ENCODE measurements at regions not wholly inside any gene's neighbourhood (a gene's known extent, or its start where the extent isn't known, plus 50 kb on each side); places are given as distances from the start of the nearest gene placed in this dataset.
A peak's percentile ranks its signal among the peaks of the same experiment; 100 is the strongest.

GRCh38 chr21:25396135-25396711 is 211.1 kb downstream of the MRPL39 start:
- DNase-seq (ENCODE audit: insufficient read length, low spot score) (peak; percentile 24), FAIRE-seq (peak; percentile 95)
- TF ChIP-seq POU2F2 (IDR thresholded peaks at IDR 0.05; ENCODE audit: low read depth, low read length), result peak; percentile 80
- TF ChIP-seq POLR2A (IDR thresholded peaks at IDR 0.05; ENCODE audit: low read depth, low read length), result 0 out of 2 replicates have a peak, but pooled peaks have one; percentile 46
- peak; percentile 51; the same call in 1 of the 2 replicates for TF ChIP-seq POLR2AphosphoS5 (IDR thresholded peaks at IDR 0.05; ENCODE audit: low read depth, low read length)
- 0 out of 2 replicates have a peak, but pooled peaks have one; percentile 11 for TF ChIP-seq SPI1 (IDR thresholded peaks at IDR 0.05; ENCODE audit: low read depth, low read length)
- TF ChIP-seq PAX5 (IDR thresholded peaks at IDR 0.05; ENCODE audit: insufficient read depth, low read length, severe bottlenecking), result no peak
- TF ChIP-seq TAF1 (IDR thresholded peaks at IDR 0.05; ENCODE audit: low read depth, low read length), result 0 out of 2 replicates have a peak, but pooled peaks have one; percentile 11

DNA sequence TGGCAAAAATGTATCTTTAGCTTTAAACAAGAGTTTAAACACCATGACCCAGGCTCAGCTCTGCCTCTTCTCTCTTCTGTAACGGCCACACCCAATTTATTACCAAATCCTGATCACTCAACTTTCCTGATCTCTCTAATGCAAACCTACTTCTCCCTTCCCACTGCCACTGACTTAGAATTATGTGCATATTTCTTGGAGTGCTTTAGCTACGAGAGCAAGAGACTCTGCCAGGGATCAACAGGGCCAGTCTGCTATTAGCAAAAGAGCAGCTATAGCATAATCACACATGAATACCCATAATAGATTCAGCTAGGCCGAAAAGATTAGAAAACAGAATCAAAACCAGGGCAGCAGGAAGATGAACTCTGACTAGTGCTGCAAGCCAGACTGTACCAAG is 215.5 kb downstream of the MRPL39 start:
- FAIRE-seq (no peak), DNase-seq (ENCODE audit: insufficient read length, low spot score) (no peak)
- TF ChIP-seq PAX5 (IDR thresholded peaks at IDR 0.05; ENCODE audit: insufficient read depth, low read length, severe bottlenecking), result no peak
- TF ChIP-seq POLR2AphosphoS5 (IDR thresholded peaks at IDR 0.05; ENCODE audit: low read depth, low read length), result no peak
- no peak for TF ChIP-seq SPI1 (IDR thresholded peaks at IDR 0.05; ENCODE audit: low read depth, low read length)
- no peak for TF ChIP-seq POLR2A (IDR thresholded peaks at IDR 0.05; ENCODE audit: low read depth, low read length)
- no peak for TF ChIP-seq POU2F2 (IDR thresholded peaks at IDR 0.05; ENCODE audit: low read depth, low read length)
- TF ChIP-seq TAF1 (IDR thresholded peaks at IDR 0.05; ENCODE audit: low read depth, low read length), result no peak

GRCh38 chr21:25390701-25391100 is 216.6 kb downstream of the MRPL39 start:
- no peak for DNase-seq (ENCODE audit: insufficient read length, low spot score)
- TF ChIP-seq POU2F2 (IDR thresholded peaks at IDR 0.05; ENCODE audit: low read depth, low read length) (no peak), POLR2AphosphoS5 (IDR thresholded peaks at IDR 0.05; ENCODE audit: low read depth, low read length) (no peak), PAX5 (IDR thresholded peaks at IDR 0.05; ENCODE audit: insufficient read depth, low read length, severe bottlenecking) (no peak), TAF1 (IDR thresholded peaks at IDR 0.05; ENCODE audit: low read depth, low read length) (no peak), SPI1 (IDR thresholded peaks at IDR 0.05; ENCODE audit: low read depth, low read length) (no peak), POLR2A (IDR thresholded peaks at IDR 0.05; ENCODE audit: low read depth, low read length) (no peak)
- no peak for FAIRE-seq

DNA sequence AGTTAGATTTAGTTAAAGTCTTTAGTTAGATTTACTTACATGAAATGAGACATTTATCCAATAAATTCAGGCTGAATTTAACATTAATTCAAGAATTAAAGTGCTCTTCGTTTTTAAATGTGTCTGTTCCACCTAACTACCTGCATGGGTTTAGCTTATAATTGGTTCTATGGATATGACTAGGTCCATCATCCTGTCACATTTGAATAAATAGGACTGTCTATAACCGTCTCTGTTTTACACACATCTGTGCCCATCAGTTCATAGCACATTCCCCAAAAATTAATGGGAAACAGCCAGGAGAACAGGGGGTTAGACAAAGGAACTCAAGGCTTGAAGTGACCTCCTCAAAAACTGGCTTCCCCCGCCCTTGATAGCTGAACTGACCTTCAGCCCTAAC is 219.6 kb downstream of the MRPL39 start:
- FAIRE-seq (no peak), DNase-seq (ENCODE audit: insufficient read length, low spot score) (no peak)
- TF ChIP-seq TAF1 (IDR thresholded peaks at IDR 0.05; ENCODE audit: low read depth, low read length), result no peak
- no peak for TF ChIP-seq POLR2AphosphoS5 (IDR thresholded peaks at IDR 0.05; ENCODE audit: low read depth, low read length)

GRCh38 chr21:25385911-25386474 is 221.3 kb downstream of the MRPL39 start:
- DNase-seq (ENCODE audit: insufficient read length, low spot score) (no peak), FAIRE-seq (no peak)
- TF ChIP-seq POLR2A (IDR thresholded peaks at IDR 0.05; ENCODE audit: low read depth, low read length), result no peak
- TF ChIP-seq SPI1 (IDR thresholded peaks at IDR 0.05; ENCODE audit: low read depth, low read length), result no peak

DNA sequence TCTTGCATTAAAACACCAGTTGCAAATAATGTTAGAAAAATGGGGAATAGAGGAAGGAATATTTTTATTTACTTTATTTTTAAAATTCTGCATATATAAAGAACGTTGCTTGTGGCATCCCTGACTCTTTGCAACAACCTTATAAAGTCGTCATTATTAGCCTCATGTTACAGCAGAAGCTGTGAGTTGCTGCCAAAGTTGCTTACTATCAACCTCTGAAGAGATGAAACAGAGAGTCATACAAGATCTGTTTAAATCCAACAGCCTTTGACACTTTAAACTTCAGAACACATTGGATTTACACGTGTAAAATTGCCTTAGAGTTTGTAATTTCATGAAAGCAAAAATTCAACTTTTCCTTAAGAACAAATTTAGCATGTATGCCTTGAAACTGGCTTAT is 221.9 kb downstream of the MRPL39 start:
- FAIRE-seq (peak; percentile 5), DNase-seq (ENCODE audit: insufficient read length, low spot score) (no peak)
- TF ChIP-seq TAF1 (IDR thresholded peaks at IDR 0.05; ENCODE audit: low read depth, low read length) (no peak), PAX5 (IDR thresholded peaks at IDR 0.05; ENCODE audit: insufficient read depth, low read length, severe bottlenecking) (no peak), POLR2AphosphoS5 (IDR thresholded peaks at IDR 0.05; ENCODE audit: low read depth, low read length) (no peak)

GRCh38 chr21:25384782-25385181 is 222.5 kb downstream of the MRPL39 start:
- TF ChIP-seq POU2F2 (IDR thresholded peaks at IDR 0.05; ENCODE audit: low read depth, low read length), result no peak
- TF ChIP-seq TAF1 (IDR thresholded peaks at IDR 0.05; ENCODE audit: low read depth, low read length), result no peak
- TF ChIP-seq SPI1 (IDR thresholded peaks at IDR 0.05; ENCODE audit: low read depth, low read length), result no peak
- no peak for TF ChIP-seq POLR2A (IDR thresholded peaks at IDR 0.05; ENCODE audit: low read depth, low read length)
- no peak for TF ChIP-seq PAX5 (IDR thresholded peaks at IDR 0.05; ENCODE audit: insufficient read depth, low read length, severe bottlenecking)
- TF ChIP-seq POLR2AphosphoS5 (IDR thresholded peaks at IDR 0.05; ENCODE audit: low read depth, low read length), result no peak
- FAIRE-seq, result no peak
- DNase-seq (ENCODE audit: insufficient read length, low spot score), result no peak

DNA sequence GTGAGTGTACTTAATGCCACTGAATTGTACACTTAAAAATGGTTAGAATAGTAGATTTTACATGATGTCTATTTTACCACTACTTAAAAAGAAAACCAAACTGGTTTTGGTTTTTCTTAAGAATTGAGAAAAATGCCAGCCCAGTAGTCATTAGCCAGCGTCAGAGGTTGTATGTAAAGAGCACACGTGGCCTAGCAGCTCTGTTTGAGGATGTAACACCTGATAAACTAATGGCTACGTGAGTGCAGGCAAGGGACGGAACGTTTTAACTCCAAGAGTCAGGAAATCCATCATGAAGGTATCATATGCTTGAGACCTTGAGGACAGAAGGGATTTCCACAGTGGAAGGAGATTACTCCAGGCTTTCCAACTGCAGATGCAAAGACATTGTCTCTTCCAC is 223.7 kb downstream of the MRPL39 start:
- no peak for DNase-seq (ENCODE audit: insufficient read length, low spot score)
- no peak for TF ChIP-seq PAX5 (IDR thresholded peaks at IDR 0.05; ENCODE audit: insufficient read depth, low read length, severe bottlenecking)
- no peak for TF ChIP-seq TAF1 (IDR thresholded peaks at IDR 0.05; ENCODE audit: low read depth, low read length)
- TF ChIP-seq POLR2A (IDR thresholded peaks at IDR 0.05; ENCODE audit: low read depth, low read length), result no peak
- no peak for TF ChIP-seq POU2F2 (IDR thresholded peaks at IDR 0.05; ENCODE audit: low read depth, low read length)
- no peak for TF ChIP-seq POLR2AphosphoS5 (IDR thresholded peaks at IDR 0.05; ENCODE audit: low read depth, low read length)
- no peak for FAIRE-seq

DNA sequence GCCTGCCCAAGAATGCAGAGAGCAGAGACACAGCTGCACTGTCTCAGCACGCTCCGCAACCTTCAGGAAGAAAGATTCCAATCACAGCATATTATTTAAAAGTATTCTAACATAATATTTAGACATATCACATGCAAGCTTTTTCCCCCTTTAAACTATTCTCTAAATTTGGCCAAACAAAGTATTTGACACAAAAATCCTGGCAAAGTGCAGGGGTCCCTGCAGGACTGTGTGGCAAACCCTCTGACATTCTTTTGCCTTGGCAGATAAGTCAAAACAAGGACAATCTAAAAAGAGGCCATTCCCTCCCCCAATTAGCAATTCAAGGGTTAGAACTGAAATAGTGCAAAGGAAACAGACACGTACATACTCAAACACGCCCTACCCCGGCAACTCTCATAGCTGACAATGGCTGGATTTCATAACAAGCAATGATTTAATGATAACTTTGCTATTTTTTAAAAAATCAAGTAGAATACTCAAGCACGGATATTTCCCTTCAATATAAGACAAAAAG is 225.3 kb downstream of the MRPL39 start:
- no peak for DNase-seq (ENCODE audit: insufficient read length, low spot score)
- TF ChIP-seq TAF1 (IDR thresholded peaks at IDR 0.05; ENCODE audit: low read depth, low read length), result no peak
- TF ChIP-seq POLR2AphosphoS5 (IDR thresholded peaks at IDR 0.05; ENCODE audit: low read depth, low read length), result no peak
- TF ChIP-seq POU2F2 (IDR thresholded peaks at IDR 0.05; ENCODE audit: low read depth, low read length), result no peak
- no peak for TF ChIP-seq PAX5 (IDR thresholded peaks at IDR 0.05; ENCODE audit: insufficient read depth, low read length, severe bottlenecking)
- no peak for TF ChIP-seq POLR2A (IDR thresholded peaks at IDR 0.05; ENCODE audit: low read depth, low read length)
- TF ChIP-seq SPI1 (IDR thresholded peaks at IDR 0.05; ENCODE audit: low read depth, low read length), result no peak
- FAIRE-seq, result no peak

DNA sequence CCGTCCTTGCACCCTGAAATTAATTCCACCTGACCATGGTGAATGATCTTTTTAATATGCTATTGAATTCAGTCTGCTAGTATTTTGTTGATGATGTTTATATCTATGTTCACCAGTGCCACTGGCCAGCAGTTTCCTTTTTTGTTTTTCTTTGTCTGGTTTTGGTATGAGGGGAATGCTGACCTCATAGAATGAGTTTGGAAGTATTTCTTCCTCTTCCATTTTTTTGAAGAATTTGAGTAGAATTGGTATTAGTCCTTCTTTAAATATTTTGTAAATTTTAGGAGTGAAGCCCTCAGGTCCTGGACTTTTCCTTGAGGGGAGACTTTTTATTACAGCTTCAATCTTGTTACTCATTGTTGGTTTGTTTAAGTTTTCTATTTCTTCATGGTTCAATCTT is 231.6 kb downstream of the MRPL39 start:
- no peak for DNase-seq (ENCODE audit: insufficient read length, low spot score)
- no peak for FAIRE-seq
- TF ChIP-seq TAF1 (IDR thresholded peaks at IDR 0.05; ENCODE audit: low read depth, low read length) (no peak), POLR2AphosphoS5 (IDR thresholded peaks at IDR 0.05; ENCODE audit: low read depth, low read length) (no peak), POU2F2 (IDR thresholded peaks at IDR 0.05; ENCODE audit: low read depth, low read length) (no peak), POLR2A (IDR thresholded peaks at IDR 0.05; ENCODE audit: low read depth, low read length) (no peak), PAX5 (IDR thresholded peaks at IDR 0.05; ENCODE audit: insufficient read depth, low read length, severe bottlenecking) (no peak), SPI1 (IDR thresholded peaks at IDR 0.05; ENCODE audit: low read depth, low read length) (no peak)
